PC-9 (cell line): ENCODE measurements at regions not wholly inside any gene's neighbourhood (a gene's known extent, or its start where the extent isn't known, plus 50 kb on each side); places are given as distances from the start of the nearest gene placed in this dataset.

Source experiments
- CTCF ChIP-seq: fragments of 200-600 bp; sonication (generic); conservative IDR thresholded peaks from 2 replicates; pipeline ENCODE4 v1.6.1; 2017; ENCODE audit warnings: mixed run types, antibody characterized with exemption, mild to moderate bottlenecking, moderate library complexity
- EZH2 ChIP-seq: fragments of 200-600 bp; sonication (generic); IDR thresholded peaks from 2 replicates; pipeline ENCODE4 v1.8.0; 2017; ENCODE audit warnings: antibody characterized with exemption, low read depth

DNA sequence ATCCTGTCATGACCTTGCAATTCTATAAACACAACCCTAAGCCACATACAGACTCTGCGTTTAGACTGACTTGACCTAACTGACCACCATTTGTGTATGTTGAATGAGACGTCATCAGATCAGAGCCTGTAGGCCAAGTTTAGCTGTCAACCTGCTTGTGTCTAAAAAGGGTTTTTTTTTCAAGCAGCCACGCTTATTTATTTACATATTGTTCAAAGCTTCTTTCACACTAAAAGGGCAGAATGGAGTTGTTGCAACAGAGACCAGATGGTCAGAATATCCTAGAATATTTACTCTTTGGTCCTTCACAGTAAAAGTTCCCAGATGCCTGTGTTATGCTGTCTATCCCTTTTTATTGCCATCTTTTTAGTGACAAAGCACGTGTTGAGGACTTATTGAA lies 307.7 kb upstream of the SLC10A2 start:
- TF ChIP-seq CTCF, result no peak
- TF ChIP-seq EZH2, result no peak
